ENCODE measurements at regions not wholly inside any gene's neighbourhood (a gene's known extent, or its start where the extent isn't known, plus 50 kb on each side); places are given as distances from the start of the nearest gene placed in this dataset.

DNA sequence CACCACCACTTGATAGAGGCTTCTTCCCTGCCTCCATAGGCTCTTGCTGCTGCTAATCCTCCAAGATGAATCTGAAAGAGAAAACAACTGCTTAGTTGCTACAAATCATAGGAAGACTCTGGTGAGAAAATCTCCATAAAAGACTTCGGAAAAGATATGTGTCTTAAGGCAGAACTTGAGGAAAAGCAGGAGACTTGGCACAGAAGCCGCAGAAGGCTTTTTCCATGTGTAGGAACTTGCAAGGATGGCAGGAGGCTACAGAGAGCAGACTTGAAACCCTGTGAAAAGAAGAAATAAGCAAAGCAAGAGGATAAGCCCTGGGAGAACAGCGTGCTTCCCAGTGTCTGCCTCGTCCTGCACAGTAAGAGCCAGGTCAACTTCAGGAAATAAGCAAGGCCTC, 128.2 kb upstream of the NDUFV2 start:
- Mint-ChIP-seq H3K4me1 (peaks cover 2% of the 10 kb centered on the region), H3K27ac (no peak overlapping the region), H3K4me3 (no peak overlapping the region), H3K36me3 (ENCODE audit: low read depth) (no peaks in the 10 kb centered on the region), H3K27me3 (peaks cover 12% of the 10 kb centered on the region)
- H3K9me3 ChIP-seq (ENCODE audit: control insufficient read depth, low read length, poor library complexity, severe bottlenecking): no peaks in the 10 kb centered on the region
- ATAC-seq (no peak), DNase-seq (no peak)

DNA sequence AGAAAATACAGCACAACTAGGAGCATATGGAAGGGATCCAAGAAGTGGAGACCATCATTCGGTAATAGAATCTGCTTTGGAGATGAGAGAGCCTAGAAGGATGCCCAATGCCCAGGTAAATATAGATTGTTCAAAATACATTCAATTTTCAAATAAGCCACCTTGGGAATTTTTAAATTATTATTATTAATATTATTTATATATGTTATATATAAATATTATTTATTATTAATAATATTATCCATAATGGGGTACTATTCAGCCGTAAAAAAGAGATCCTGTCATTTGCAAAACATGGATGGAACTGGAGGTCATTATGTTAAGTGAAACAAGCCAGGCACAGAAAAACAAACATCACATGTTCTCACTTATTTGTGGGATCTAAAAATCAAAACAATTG, 127.8 kb upstream of the NDUFV2 start:
- H3K9me3 ChIP-seq (ENCODE audit: control insufficient read depth, low read length, poor library complexity, severe bottlenecking): no peaks in the 10 kb centered on the region
- H3K4me1 Mint-ChIP-seq: peaks cover 2% of the 10 kb centered on the region
- peaks cover 10% of the 10 kb centered on the region for H3K27me3 Mint-ChIP-seq
- H3K36me3 Mint-ChIP-seq (ENCODE audit: low read depth): no peaks in the 10 kb centered on the region
- DNase-seq (no peak), ATAC-seq (no peak)
- H3K27ac Mint-ChIP-seq: no peak overlapping the region
- H3K4me3 Mint-ChIP-seq: no peak overlapping the region

GRCh38 chr18:8975624-8976023, 126.9 kb upstream of the NDUFV2 start:
- Mint-ChIP-seq H3K36me3 (ENCODE audit: low read depth) (no peaks in the 10 kb centered on the region), H3K4me3 (no peak overlapping the region), H3K4me1 (peaks cover 2% of the 10 kb centered on the region), H3K27ac (no peak overlapping the region), H3K27me3 (peaks cover 8% of the 10 kb centered on the region)
- DNase-seq: no peak
- H3K9me3 ChIP-seq (ENCODE audit: control insufficient read depth, low read length, poor library complexity, severe bottlenecking): no peaks in the 10 kb centered on the region
- ATAC-seq: no peak

GRCh38 chr18:8976606-8977005, 125.9 kb upstream of the NDUFV2 start:
- H3K4me1 Mint-ChIP-seq: peaks cover 2% of the 10 kb centered on the region
- no peaks in the 10 kb centered on the region for H3K36me3 Mint-ChIP-seq (ENCODE audit: low read depth)
- ATAC-seq: no peak

GRCh38 chr18:8977166-8977565, 125.3 kb upstream of the NDUFV2 start:
- no peak overlapping the region for H3K4me3 Mint-ChIP-seq

More at GRCh38 chr18:8976606-8977005, 125.9 kb upstream of the NDUFV2 start:
- no peaks in the 10 kb centered on the region for H3K9me3 ChIP-seq (ENCODE audit: control insufficient read depth, low read length, poor library complexity, severe bottlenecking)
- DNase-seq: no peak
- no peak overlapping the region for H3K4me3 Mint-ChIP-seq
- no peak overlapping the region for H3K27ac Mint-ChIP-seq
- peaks cover 11% of the 10 kb centered on the region for H3K27me3 Mint-ChIP-seq

GRCh38 chr18:8977701-8978100, 124.8 kb upstream of the NDUFV2 start:
- H3K9me3 ChIP-seq (ENCODE audit: control insufficient read depth, low read length, poor library complexity, severe bottlenecking): no peaks in the 10 kb centered on the region
- Mint-ChIP-seq H3K4me1 (peaks cover 2% of the 10 kb centered on the region), H3K36me3 (ENCODE audit: low read depth) (no peaks in the 10 kb centered on the region), H3K27ac (no peak overlapping the region), H3K27me3 (peaks cover 11% of the 10 kb centered on the region), H3K4me3 (no peak overlapping the region)
- ATAC-seq (no peak), DNase-seq (no peak)

More at GRCh38 chr18:8977166-8977565, 125.3 kb upstream of the NDUFV2 start:
- peaks cover 11% of the 10 kb centered on the region for H3K27me3 Mint-ChIP-seq
- H3K36me3 Mint-ChIP-seq (ENCODE audit: low read depth): no peaks in the 10 kb centered on the region
- peaks cover 2% of the 10 kb centered on the region for H3K4me1 Mint-ChIP-seq
- ATAC-seq (no peak), DNase-seq (no peak)
- no peak overlapping the region for H3K27ac Mint-ChIP-seq
- H3K9me3 ChIP-seq (ENCODE audit: control insufficient read depth, low read length, poor library complexity, severe bottlenecking): no peaks in the 10 kb centered on the region

DNA sequence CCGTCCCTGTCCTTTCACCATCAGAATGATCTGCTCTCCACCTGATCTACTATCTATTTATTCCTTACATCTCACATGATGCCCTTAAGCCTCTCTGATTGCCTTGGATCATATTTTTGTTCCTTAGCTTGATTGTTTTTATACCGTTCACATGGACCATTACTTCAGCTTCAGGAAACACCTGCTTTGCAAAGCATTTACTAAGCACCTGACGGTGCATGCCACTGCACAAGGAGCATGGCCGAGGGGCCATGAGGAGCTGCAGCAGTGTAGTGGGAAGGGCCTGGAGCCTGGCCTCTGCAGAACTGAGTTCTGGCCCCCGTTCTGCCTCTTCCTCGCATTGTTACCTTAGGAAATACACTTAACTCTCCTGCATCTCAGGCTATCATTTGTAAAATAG, 124.1 kb upstream of the NDUFV2 start:
- Mint-ChIP-seq H3K4me3 (no peak overlapping the region), H3K4me1 (peaks cover 2% of the 10 kb centered on the region), H3K27me3 (peaks cover 16% of the 10 kb centered on the region), H3K27ac (no peak overlapping the region), H3K36me3 (ENCODE audit: low read depth) (no peaks in the 10 kb centered on the region)
- no peaks in the 10 kb centered on the region for H3K9me3 ChIP-seq (ENCODE audit: control insufficient read depth, low read length, poor library complexity, severe bottlenecking)
- ATAC-seq (no peak), DNase-seq (no peak)

GRCh38 chr18:8979258-8979988, 123.1 kb upstream of the NDUFV2 start:
- Mint-ChIP-seq H3K4me3 (no peak overlapping the region), H3K27ac (no peak overlapping the region), H3K4me1 (peaks cover 2% of the 10 kb centered on the region), H3K36me3 (ENCODE audit: low read depth) (no peaks in the 10 kb centered on the region), H3K27me3 (peaks cover 17% of the 10 kb centered on the region)
- DNase-seq (no peak), ATAC-seq (no peak)
- H3K9me3 ChIP-seq (ENCODE audit: control insufficient read depth, low read length, poor library complexity, severe bottlenecking): no peaks in the 10 kb centered on the region

- peak overlapping the region; percentile 34 for H3K27ac Mint-ChIP-seq
- DNase-seq: no peak
- ATAC-seq: no peak
- H3K9me3 ChIP-seq (ENCODE audit: control insufficient read depth, low read length, poor library complexity, severe bottlenecking): no peaks in the 10 kb centered on the region
- peaks cover 2% of the 10 kb centered on the region for H3K4me1 Mint-ChIP-seq
- H3K27me3 Mint-ChIP-seq: peaks cover 20% of the 10 kb centered on the region
- H3K4me3 Mint-ChIP-seq: no peak overlapping the region
- no peaks in the 10 kb centered on the region for H3K36me3 Mint-ChIP-seq (ENCODE audit: low read depth)
Observed at GRCh38 chr18:8980496-8980895, 122.0 kb upstream of the NDUFV2 start.

DNA sequence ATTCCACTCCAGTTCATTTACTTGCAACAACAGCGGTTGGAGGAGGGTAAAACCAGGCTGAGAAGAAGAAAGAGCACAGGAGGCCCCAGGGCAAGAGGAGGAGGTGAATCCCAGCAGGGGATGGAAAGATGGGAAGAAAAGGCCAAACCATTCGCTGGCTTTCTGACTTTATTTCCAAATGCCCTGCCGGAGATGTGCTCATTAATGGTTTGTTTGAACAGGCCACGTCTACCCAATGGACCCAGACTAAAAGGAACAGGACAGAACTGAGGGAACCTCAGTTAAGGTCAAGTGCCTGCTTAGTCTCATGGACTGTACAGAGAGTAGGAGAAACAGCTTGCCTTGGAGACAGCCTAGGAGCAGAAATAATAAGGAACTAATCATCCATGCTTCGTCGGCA, 121.6 kb upstream of the NDUFV2 start:
- DNase-seq: no peak
- H3K9me3 ChIP-seq (ENCODE audit: control insufficient read depth, low read length, poor library complexity, severe bottlenecking): no peaks in the 10 kb centered on the region
- ATAC-seq: no peak
- H3K27me3 Mint-ChIP-seq: peaks cover 24% of the 10 kb centered on the region
- H3K36me3 Mint-ChIP-seq (ENCODE audit: low read depth): no peaks in the 10 kb centered on the region
- peaks cover 2% of the 10 kb centered on the region for H3K4me1 Mint-ChIP-seq
- H3K4me3 Mint-ChIP-seq: no peak overlapping the region
- H3K27ac Mint-ChIP-seq: peak overlapping the region; percentile 34

GRCh38 chr18:8982416-8983183, 119.9 kb upstream of the NDUFV2 start:
- H3K27ac Mint-ChIP-seq: no peak overlapping the region
- H3K4me3 Mint-ChIP-seq: no peak overlapping the region
- H3K27me3 Mint-ChIP-seq: peaks cover 34% of the 10 kb centered on the region
- no peaks in the 10 kb centered on the region for H3K36me3 Mint-ChIP-seq (ENCODE audit: low read depth)
- peaks cover 2% of the 10 kb centered on the region for H3K4me1 Mint-ChIP-seq
- DNase-seq (no peak), ATAC-seq (peak; percentile 33)
- H3K9me3 ChIP-seq (ENCODE audit: control insufficient read depth, low read length, poor library complexity, severe bottlenecking): no peaks in the 10 kb centered on the region

- Mint-ChIP-seq H3K27ac (no peak overlapping the region), H3K4me1 (peaks cover 2% of the 10 kb centered on the region), H3K36me3 (ENCODE audit: low read depth) (no peaks in the 10 kb centered on the region), H3K27me3 (peaks cover 34% of the 10 kb centered on the region), H3K4me3 (no peak overlapping the region)
- H3K9me3 ChIP-seq (ENCODE audit: control insufficient read depth, low read length, poor library complexity, severe bottlenecking): no peaks in the 10 kb centered on the region
- no peak for DNase-seq
- no peak for ATAC-seq
Observed at GRCh38 chr18:8983195-8983594, 119.3 kb upstream of the NDUFV2 start.

DNA sequence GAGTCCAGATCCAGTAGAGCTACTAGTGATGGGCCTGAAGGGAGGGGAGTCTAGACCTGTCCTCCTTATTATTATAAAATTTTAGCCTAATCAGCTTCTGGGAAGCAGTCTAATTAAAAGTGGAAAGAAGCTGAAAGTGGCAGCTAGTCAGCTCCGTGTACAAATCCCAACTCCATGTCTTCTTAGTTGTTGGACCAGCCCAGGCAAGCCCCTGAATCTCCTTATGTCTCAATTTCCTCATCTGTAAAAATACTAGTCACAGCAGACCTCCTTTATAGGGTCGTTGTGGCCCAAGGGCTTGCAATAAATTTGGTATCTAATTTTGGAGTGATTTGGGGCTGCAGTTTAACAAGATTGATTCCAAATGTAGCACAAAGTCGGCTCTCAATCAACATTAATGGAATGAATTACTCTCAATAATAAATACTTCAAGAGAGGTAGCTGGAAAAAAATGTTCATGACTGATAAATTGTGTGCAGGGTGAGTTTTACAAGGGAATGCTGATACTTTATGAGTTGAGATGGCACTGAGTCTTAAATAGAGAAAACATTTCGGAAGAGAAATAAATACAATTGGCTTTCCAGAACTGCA, 118.3 kb upstream of the NDUFV2 start:
- Mint-ChIP-seq H3K27me3 (peaks cover 34% of the 10 kb centered on the region), H3K27ac (no peak overlapping the region), H3K4me1 (peaks cover 2% of the 10 kb centered on the region), H3K4me3 (no peak overlapping the region), H3K36me3 (ENCODE audit: low read depth) (no peaks in the 10 kb centered on the region)
- DNase-seq: no peak
- H3K9me3 ChIP-seq (ENCODE audit: control insufficient read depth, low read length, poor library complexity, severe bottlenecking): no peaks in the 10 kb centered on the region
- ATAC-seq: no peak

All from T-helper 17 cell (primary cell).